GM19324 (cell line): ENCODE measurements at regions not wholly inside any gene's neighbourhood (a gene's known extent, or its start where the extent isn't known, plus 50 kb on each side); places are given as distances from the start of the nearest gene placed in this dataset.
A peak's percentile ranks its signal among the peaks of the same experiment; 100 is the strongest.
"Not testable (repeated sequence)": the region's sequence is repeated elsewhere in the genome, so short reads cannot be mapped to it uniquely, and the experiment has no call there.

ENCODE experiments used
- ATAC-seq: cut with Tn5 transposase; IDR thresholded peaks from one replicate; pipeline ENCODE4 v1.9.1; 2021; ENCODE audit warnings: mild to moderate bottlenecking, moderate library complexity; ENCODE audit not compliant: unreplicated experiment, low FRiP score

DNA sequence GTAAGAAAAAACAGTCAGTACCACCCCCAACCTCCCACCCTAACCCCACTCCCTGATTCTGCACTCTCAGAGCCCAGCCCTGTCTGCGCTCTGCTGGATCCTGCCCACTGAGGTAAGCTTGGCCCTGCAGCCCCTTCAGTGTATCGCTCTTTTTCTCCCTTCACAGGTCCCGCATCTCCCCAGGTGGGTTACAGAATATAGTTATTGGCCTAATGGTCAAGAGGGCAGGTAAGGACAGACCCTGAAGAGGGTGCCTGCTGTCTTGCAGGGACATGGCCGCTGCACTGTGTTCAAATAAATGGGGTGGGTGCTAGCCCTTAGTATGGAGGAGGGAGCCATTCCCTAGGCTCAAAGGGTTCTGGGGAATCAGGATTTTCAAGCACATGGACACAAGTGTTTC is 135.7 kb downstream of the ADSS2 start:
- ATAC-seq = no peak

DNA sequence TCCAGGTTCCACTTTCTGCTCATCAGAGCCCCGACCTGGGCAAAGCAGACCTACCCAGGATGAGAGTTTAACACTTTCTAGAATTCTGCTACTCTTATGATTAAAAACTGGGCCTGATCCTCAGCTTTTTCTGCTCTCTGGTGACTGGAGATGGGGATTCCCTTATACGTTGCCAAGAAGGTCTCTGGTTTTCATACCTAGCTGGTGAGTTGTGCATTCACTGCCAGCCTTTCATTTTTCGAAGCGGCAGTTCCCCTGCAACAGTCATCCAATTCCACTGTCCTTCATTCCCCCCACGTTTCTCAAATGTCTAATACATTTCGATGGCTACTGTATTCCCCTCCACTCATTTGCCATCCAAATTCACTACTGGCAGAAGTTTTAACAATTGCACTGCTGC is 135.3 kb downstream of the ADSS2 start:
- ATAC-seq = no peak

DNA sequence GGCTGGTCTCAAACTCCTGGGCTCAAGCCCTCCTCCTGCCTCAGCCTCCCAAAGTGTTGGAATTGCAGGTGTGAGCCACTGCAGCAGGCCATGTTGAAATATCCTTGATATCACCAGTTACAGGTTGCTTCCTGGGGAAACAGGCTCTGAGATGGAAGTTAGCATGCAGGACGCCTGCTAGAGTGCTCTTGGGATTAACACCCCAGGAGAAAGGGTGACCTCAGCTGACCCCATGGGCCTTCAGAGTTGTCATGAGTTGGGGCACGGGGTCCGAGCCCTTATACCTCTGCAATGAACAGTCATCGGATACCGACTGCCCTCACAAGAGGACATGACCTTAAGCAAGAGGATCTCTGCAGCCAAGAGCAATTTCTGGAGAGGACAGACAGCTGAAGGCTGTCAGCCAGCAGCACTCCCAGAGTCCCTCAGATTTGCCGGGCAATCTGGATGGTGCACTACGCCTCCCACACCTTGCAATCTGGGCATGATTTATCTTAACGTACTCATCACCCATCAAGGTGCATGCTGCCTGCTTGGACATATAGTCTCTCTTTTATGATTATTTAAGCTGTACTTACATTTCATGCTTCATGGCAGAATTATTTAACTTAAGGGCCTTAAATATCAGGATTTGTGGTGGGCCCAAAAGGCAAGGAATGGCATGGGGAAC is 134.6 kb downstream of the ADSS2 start:
- ATAC-seq = no peak

DNA sequence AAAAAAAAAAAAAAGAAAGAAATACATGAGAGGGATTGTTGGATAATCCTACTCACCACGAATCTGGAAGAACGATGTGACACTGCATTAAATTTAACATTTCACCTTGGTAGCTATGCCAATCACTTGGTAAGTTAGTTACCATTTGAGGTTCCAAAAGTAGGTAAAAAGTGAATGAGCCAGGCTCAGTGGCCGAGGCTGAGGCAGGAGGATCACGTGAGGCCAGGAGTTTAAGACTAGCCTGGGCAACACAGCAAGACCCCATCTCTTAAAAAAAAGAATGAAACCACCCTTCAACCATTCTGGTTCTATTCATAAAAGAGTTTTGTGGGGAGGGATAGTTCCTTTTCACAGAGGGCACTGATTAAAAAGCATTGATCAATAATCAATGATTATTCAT is 133.6 kb downstream of the ADSS2 start:
- ATAC-seq = no peak

DNA sequence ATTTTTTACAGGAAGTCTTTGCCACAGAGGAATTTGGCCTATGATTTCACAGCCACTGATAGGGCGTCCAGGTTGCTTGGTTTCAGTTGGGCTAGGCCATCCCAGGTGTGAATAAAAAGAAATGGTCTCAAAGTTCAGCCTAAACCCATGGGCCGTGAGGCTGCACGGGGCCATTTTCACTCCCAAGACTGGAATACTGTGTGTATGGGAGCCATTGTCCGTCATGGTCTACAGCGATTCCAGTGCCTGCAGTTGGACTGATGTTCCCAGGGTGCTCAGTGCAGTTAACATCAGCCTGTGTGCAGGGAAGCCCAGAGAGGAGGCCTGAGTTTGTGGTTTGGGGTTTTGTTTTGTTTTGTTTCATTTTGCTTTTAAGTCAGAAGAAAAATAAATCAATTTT is 133.2 kb downstream of the ADSS2 start:
- ATAC-seq = no peak

DNA sequence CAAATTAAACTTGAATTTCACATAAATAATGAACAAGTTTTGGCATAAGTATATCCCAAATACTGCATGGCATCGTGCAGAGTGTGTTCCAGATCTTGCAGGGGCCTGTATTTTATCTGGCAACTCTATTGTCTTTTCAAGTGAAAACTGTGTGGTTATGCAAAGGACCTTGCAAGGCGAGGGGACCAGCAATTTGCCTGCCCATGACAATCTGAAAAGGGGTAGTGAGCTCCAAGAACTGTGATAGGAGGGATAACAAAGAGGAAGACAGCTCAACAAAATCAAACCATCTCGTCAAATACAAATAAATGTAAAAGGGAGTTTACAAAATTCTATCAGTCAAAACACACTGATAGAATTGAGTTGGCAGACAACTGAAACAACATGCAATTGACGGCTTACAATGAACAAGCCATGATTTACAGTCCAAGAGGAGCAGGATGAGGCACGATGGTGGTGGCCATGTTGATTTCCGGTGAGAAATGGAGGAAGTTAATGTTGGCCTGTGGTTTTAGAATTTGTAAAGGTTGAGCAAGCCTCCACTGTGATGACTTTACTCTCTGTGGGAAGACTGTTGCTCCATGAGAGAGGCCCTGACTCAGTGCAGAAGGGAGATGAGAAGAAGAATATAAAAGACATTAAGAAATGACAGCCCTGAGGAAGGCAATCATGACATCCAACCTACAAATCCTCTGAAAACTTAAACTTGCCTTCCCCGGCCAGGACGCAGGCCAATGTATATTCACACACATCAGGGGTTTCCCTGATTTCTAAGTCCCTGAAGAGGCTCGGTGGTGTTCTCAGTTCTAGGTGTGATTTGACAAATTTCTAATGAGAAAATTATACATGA is 132.2 kb downstream of the ADSS2 start:
- peak; percentile 77 for ATAC-seq

DNA sequence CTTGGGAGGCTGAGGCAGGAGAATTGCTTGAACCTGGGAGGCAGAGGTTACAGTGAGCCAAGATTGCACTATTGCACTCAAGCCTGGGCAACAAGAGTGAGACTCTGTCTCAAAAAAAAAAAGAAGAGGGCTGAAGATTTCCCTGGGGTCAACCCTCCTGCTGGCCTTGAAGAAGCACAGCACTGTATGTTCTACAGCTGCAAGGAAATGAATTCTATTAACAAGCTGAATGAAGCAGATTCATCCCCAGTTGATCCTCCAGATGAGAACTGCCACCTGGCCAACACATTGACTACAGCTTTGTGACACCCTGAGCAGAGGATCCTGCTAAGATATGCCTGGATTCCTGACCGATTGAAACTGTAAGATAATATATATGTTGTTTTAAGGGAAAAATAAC is 129.5 kb downstream of the ADSS2 start:
- no peak for ATAC-seq

DNA sequence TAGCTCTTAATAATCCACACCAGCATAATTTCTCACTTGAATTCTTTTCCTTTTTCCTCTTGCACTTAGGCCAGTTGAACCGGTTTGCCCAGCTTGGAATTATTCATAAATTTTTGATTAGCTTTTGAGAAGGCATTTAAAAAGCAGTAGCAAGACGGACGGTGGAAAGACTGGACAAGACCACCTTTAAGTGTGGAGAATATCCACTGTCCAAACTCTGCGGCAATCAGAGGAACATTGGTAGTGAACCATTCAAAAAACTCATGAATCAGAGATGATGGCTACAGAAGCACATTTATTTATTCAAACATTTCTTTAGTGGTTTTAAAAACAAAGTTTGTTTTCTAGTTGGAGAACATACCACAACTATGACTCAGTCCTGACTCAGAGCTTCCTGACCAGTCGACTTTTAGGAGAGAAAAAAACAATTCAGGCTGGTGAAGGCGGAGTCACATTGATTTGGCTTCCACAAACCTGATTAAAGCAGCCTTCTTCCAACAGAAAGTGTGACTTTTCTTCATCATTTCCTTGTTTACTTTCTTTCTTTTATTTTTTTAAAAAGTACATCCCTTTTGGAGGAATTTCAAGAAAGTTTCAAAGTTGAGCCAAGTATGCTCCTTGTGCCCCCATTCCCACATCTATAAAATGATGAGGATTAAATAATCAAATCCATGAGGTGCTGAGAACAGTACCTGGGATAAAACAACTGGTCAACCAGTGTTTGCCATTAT is 128.8 kb downstream of the ADSS2 start:
- no peak for ATAC-seq

DNA sequence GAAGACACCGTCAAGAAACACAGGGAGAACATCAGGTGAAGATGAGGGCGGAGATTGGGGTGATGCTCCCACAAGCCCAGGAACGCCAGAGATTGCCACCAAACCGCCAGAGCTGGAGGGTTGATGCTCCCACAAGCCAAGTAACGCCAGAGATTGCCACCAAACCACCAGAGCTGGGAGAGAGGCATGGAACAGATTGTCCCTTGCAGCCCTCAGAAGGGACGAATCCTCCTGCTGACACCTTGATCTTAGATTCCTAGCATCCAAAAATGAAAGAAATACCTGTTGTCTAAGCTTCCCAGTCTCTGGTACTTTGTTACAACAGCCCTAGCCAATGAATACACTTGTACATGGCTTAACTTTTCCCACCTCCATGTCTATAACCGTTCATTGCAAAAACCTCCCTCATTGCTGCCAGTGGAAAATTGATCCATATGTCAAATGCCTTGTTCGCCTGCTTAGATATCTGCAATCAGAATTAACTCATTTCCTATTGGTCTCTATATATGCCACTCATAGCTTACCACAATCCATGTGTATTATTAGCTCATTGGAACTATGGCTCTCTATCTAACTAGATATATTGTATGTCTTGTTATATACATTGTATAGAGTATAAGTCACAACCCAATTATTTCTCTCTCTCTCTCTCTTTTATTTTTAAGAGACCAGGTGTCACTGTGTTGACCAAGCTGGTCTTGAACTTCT is 127.4 kb downstream of the ADSS2 start:
- ATAC-seq = no peak

DNA sequence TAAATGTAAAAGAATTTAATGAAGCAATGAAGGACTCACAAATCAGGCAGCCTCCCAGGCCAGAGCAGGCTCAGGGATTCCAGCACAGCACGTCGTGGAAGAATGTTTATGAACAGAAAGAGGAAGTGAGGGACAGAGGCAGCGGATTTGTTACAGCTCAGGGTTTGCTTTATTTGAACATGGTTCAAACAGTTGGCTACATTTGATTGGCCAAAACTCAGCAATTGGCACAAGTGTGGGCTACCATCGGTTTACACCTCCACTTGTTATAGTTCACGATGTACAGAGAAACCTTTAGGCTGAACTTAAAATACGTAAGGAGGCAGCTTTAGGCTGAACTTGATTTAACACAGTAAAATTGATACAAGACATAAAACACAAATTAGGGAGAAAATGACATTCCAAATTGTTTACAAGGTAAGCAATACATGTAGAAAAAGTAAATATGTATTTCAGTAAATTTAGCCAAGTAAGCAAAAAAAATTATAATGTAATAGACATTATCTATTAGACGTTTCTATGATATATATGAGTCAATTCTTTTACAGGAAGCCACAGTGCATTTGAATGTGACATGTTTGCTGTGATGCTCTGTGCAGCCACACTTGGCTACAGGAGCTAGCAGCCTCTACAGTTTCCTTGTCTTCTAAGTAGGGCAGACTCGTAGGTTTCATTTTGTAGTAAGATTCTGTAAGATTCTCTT is 126.5 kb downstream of the ADSS2 start:
- ATAC-seq = peak; percentile 66

DNA sequence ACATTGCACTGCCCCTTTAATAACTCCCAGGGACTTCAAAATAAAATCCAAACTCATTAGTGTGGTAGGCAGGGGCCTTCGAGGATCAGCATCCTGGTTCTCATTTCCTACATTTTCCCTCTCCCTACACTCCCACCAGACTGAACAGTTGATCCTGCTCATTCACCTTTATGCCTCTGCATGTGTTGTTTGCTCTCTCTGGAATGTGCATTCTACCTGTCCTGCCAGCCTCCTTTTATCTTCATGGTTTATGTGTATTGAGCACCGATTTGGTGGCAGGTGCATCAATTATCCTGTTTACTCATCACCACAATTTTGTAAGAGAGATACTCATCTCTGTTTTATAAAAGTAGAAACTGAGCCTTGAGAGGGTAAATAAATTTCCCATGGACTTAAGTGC is 125.0 kb downstream of the ADSS2 start:
- ATAC-seq = no peak

DNA sequence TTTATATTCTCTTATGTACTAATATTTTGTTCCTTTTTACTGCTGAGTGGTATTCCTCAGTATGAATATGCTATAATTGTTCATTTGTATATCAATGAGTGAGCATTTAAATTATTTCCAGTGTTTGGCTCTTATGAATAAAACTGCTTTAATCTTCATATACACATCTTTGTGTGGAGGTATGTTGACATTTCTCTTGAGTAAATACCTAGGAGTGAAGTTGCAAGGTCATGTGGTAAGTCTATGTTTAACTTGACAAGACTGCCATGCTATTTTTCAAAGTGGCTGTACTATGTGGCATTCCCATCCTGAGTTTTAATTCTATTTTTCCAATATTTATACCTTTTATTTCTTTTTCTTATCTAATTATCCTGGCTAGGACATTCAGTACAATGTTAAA is 124.2 kb downstream of the ADSS2 start:
- ATAC-seq = no peak

DNA sequence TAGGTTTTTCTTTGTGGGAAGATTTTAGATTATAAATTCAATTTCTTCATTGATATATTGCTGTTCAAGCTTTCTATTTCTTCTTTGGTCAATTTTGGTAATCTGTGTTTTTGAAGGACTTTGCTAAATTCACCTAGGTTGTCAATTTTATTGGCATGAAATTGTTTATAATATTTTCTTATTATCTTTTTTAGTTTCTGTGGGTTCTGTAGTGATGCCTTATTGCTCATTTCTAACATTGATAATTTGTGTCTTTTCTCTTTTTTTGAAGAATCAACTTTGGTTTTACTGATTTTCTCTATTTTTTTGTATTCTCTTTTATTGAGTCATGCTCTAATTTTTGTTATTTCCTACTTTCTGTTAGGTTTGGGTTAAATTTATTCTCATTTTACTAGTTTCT is 123.2 kb downstream of the ADSS2 start:
- ATAC-seq = no peak

DNA sequence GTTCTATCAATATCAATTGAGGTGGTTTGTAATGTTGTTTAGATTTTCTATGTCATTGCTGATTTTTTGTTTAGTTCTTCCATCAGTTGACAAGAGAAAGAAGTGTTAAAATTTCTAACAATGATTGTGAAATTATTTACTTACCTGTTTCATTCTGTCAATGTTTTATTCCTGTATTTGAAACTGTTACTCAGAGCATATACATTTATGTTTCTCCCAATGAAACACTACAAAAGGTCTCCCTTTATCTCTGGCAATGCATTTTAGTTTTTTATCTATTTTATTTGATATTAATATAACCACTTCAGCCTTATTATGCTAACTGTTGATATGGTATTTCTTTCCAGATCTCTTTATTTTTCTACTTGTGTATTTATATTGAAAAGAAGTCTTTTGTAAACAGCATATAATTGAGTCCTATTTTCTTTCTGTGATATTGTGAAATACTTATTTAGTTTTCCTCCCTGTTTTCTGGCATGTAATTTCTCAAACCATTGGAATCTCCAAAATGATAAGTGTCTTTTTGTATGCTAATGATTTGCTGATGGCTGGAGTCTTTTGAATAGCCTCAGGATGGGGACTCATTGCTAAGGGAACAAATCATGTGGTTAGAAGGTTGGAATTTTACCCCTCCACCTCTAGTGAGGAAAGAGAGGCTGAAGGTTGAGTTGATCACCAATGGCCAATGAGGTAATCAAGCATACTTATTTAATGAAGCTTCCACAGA is 122.0 kb downstream of the ADSS2 start:
- ATAC-seq = no peak

DNA sequence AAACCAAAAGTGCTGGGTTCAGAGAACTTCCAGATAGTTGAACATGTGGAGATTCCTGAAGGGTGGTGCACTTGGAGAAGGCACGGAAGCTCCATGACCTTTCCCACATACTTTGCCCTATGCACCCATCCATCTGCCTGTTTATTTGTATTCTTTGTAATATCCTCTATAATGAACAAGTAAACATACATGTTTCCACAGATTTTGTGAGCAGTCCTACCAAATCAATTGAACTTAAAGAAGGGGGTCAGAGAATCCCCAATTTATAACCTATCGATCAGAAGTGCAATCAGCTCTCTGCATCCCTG is 121.4 kb downstream of the ADSS2 start:
- no peak for ATAC-seq

DNA sequence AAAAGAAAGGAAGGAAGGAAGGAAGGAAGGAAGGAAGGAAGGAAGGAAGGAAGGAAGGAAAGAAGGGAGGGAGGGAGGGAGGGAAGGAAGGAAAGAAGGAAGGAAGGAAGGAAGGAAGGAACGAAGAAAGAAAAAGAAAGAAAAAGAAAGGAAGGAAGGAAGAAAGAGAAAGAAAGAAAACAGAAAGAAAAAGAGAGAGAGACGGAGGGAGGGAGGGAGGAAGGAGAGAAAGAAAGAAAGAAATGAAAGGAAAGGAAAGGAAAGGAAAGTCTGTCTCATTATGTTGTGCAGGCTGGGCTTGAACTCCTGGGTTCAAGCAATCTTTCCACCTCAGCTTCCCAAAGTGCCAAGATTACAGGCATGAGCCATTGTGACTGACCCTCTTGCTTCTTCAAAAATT is 118.9 kb downstream of the ADSS2 start:
- ATAC-seq = not testable (repeated sequence)

DNA sequence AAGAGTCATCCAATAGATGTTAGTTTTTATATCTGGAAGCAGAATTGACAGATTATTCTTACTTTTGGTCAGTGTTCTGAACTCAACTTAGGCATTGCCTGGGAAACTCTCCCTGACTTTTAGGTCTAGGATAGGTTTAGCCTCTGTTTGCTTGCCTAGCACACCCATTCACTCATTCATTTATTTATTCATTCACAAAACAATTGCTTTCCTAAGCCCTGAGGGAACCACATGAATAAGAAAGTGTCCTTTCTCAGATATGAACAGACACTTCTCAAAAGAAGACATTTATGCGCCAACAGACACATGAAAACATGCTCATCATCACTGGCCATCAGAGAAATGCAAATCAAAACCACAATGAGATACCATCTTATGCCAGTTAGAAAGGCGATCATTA is 117.4 kb downstream of the ADSS2 start:
- ATAC-seq = not testable (repeated sequence)

DNA sequence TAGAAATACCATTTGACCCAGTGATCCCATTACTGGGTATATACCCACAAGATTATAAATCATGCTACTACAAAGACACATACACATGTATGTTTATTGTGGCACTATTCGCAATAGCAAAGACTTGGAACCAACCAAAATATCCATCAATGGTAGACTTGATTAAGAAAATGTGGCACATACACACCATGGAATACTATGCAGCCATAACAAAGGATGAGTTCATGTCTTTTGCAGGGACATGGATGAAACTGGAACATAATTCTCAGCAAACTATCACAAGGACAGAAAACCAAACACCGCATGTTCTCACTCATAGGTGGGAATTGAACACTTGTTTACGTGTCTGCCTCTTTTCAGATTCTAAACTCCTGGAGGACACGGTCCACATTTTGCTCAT is 116.9 kb downstream of the ADSS2 start:
- ATAC-seq = not testable (repeated sequence)

DNA sequence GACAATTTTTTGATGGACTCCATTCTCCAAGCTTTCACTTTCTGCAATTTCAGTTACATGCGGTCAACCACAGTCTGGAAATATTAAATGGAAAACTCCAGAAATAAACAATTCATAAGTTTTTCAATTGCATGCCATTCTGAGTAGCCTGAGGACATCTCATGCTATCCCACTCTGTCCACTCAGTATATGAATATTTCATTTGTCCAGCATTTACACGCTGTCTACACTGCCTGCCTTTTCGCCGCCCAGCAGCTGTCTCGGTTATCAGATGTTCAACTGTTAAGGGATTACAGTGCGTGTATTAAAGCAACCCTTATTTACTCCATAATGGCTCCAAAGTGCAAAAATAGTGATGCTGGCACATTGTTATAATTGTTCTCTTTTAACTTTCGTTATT is 116.3 kb downstream of the ADSS2 start:
- ATAC-seq = no peak
